ENCODE measurements at regions not wholly inside any gene's neighbourhood (a gene's known extent, or its start where the extent isn't known, plus 50 kb on each side); places are given as distances from the start of the nearest gene placed in this dataset.

DNA sequence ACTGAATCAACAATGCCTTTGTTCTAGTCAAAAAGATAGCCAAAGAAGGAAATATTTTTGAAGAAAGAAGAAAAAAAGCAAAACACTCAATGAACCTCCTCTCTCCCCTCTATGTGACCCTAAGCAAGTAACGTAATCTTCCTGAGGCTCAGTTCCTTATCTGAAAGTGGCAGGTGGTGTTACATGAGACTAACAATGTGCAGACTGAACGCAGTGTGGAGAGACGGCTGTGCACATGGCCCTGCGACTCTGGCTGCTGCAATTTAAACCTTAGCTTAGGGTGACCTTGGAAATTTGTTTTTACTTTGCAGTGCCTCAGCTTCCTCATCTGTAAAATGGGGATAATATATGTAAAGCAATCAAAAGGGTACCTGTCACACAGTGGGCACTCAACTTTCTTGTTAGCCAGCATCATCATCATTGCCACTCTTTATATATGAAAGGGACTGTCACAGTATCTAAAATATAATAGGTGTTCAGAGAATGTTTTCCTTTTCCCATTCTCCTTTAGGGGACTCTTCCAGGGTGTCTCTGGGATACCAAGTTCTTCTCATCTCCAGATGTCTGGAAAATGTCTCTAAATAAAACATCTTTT is 100.1 kb upstream of the JUN start (continued):
- TF ChIP-seq, protein P1, sequence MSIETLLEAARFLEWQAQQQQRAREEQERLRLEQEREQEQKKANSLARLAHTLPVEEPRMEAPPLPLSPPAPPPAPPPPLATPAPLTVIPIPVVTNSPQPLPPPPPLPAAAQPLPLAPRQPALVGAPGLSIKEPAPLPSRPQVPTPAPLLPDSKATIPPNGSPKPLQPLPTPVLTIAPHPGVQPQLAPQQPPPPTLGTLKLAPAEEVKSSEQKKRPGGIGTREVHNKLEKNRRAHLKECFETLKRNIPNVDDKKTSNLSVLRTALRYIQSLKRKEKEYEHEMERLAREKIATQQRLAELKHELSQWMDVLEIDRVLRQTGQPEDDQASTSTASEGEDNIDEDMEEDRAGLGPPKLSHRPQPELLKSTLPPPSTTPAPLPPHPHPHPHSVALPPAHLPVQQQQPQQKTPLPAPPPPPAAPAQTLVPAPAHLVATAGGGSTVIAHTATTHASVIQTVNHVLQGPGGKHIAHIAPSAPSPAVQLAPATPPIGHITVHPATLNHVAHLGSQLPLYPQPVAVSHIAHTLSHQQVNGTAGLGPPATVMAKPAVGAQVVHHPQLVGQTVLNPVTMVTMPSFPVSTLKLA (conservative IDR thresholded peaks at IDR 0.05): peak; percentile 88 to 94
- TF ChIP-seq NFIC (IDR thresholded peaks at IDR 0.05) (peak; percentile 75), PHF21A (IDR thresholded peaks at IDR 0.05; ENCODE audit: borderline replicate concordance, low read depth) (peak; percentile 68), CBFA2T3 (IDR thresholded peaks at IDR 0.05) (peak; percentile 97), NFE2 (IDR thresholded peaks at IDR 0.05; ENCODE audit: low read depth) (peak; percentile 66; the same call in 1 of the 2 replicates), CEBPB (tag; IDR thresholded peaks at IDR 0.05) (peak; percentile 32)
- TF ChIP-seq, protein P2, sequence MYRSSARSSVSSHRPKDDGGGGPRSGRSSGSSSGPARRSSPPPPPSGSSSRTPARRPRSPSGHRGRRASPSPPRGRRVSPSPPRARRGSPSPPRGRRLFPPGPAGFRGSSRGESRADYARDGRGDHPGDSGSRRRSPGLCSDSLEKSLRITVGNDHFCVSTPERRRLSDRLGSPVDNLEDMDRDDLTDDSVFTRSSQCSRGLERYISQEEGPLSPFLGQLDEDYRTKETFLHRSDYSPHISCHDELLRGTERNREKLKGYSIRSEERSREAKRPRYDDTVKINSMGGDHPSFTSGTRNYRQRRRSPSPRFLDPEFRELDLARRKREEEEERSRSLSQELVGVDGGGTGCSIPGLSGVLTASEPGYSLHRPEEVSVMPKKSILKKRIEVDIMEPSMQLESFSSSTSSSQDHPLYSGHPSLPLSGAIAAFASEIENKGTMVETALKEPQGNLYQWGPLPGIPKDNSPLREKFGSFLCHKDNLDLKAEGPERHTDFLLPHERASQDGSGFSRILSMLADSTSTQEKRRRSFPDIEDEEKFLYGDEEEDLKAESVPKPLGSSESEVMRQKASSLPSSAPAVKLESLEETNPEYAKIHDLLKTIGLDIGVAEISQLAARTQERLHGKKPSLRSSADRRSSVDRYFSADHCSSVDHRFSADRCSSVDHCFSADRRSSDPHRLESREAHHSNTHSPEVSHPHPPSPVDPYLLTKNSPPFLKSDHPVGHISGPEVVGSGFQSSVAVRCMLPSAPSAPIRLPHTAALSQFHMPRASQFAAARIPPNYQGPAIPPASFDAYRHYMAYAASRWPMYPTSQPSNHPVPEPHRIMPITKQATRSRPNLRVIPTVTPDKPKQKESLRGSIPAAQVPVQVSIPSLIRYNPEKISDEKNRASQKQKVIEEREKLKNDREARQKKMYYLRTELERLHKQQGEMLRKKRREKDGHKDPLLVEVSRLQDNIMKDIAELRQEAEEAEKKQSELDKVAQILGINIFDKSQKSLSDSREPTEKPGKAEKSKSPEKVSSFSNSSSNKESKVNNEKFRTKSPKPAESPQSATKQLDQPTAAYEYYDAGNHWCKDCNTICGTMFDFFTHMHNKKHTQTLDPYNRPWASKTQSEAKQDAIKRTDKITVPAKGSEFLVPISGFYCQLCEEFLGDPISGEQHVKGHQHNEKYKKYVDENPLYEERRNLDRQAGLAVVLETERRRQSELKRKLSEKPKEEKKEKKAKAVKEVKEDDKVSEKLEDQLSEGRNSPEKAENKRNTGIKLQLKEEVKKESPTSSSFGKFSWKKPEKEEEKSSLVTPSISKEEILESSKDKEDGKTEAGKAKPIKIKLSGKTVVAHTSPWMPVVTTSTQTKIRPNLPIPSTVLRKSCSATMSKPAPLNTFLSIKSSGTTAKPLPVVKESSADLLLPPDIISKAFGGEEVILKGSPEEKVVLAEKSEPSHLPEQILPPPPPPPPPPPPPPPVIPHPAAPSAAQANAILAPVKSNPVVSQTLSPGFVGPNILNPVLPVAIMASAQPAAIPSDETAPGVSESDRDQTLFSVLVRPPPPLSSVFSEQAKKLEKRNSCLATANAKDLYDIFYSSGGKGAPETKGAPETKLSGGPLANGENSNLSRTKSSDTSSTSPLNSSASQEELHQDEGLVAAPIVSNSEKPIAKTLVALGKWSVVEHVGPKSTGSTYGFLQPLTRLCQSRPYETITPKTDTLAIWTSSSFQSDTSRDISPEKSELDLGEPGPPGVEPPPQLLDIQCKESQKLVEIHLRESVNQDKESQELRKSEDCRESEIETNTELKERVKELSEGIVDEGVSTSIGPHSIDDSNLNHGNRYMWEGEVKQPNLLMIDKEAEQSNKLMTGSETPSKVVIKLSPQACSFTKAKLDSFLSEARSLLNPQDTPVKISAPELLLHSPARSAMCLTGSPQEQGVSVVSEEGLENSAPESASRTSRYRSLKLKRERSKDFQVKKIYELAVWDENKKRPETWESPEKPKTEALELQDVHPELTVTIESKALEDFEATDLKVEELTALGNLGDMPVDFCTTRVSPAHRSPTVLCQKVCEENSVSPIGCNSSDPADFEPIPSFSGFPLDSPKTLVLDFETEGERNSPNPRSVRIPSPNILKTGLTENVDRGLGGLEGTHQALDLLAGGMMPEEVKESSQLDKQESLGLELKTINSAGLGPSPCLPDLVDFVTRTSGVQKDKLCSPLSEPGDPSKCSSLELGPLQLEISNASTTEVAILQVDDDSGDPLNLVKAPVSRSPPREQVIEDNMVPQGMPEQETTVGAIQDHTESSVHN (IDR thresholded peaks at IDR 0.05; ENCODE audit: borderline replicate concordance in 1 of 2, low read depth in 1 of 2): no peak; a peak in 1 of 4 replicates
- TF ChIP-seq, protein P3, sequence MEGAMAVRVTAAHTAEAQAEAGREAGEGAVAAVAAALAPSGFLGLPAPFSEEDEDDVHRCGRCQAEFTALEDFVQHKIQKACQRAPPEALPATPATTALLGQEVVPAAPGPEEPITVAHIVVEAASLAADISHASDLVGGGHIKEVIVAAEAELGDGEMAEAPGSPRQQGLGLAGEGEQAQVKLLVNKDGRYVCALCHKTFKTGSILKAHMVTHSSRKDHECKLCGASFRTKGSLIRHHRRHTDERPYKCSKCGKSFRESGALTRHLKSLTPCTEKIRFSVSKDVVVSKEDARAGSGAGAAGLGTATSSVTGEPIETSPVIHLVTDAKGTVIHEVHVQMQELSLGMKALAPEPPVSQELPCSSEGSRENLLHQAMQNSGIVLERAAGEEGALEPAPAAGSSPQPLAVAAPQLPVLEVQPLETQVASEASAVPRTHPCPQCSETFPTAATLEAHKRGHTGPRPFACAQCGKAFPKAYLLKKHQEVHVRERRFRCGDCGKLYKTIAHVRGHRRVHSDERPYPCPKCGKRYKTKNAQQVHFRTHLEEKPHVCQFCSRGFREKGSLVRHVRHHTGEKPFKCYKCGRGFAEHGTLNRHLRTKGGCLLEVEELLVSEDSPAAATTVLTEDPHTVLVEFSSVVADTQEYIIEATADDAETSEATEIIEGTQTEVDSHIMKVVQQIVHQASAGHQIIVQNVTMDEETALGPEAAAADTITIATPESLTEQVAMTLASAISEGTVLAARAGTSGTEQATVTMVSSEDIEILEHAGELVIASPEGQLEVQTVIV (CRISPR knock-in tag; IDR thresholded peaks at IDR 0.05; ENCODE audit: borderline replicate concordance): no peak
